HG02938 (cell line): ENCODE measurements at regions not wholly inside any gene's neighbourhood (a gene's known extent, or its start where the extent isn't known, plus 50 kb on each side); places are given as distances from the start of the nearest gene placed in this dataset.
"Not testable (repeated sequence)": the region's sequence is repeated elsewhere in the genome, so short reads cannot be mapped to it uniquely, and the experiment has no call there.

ENCODE experiments used
- ATAC-seq: cut with Tn5 transposase; IDR thresholded peaks from one replicate; pipeline ENCODE4 v1.9.1; 2021; ENCODE audit warnings: mild to moderate bottlenecking, moderate library complexity; ENCODE audit not compliant: unreplicated experiment

DNA sequence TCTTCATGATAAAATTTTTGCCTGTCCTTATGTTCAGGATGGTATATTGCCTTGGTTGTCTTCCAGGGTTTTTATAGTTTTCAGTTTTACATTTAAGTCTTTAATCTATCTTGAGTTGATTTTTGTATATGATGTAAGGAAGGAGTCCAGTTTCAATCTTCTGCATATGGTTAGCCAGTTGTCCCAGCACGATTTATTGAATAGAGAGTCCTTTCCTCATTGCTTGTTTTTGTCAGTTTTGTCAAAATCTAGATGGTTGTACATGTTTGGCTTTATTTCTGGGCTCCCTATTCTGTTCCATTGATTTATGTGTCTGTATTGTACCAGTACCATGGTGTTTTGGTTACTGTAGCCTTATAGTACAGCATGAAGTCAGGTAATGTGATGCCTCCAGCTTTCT is 91.6 kb upstream of the FAM98A start:
- ATAC-seq: not testable (repeated sequence)

DNA sequence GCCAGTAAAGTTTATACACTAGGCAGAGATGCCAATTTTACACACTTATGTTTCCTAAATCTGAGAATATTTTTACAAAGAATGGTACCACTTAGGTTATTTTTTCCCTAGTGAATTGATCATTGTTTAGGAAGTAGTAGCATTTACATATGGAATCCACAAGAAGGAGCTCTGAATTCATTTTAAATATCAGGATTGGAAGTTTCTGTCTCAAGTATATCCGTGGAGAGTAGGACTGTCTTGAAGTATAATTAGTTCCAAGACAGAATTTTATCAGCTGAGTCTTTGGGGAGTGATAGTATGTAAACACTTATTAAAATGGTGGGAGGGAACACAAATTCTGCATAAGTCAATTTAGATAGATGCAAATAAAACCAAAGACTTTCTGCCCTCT is 82.3 kb upstream of the FAM98A start:
- no peak for ATAC-seq

DNA sequence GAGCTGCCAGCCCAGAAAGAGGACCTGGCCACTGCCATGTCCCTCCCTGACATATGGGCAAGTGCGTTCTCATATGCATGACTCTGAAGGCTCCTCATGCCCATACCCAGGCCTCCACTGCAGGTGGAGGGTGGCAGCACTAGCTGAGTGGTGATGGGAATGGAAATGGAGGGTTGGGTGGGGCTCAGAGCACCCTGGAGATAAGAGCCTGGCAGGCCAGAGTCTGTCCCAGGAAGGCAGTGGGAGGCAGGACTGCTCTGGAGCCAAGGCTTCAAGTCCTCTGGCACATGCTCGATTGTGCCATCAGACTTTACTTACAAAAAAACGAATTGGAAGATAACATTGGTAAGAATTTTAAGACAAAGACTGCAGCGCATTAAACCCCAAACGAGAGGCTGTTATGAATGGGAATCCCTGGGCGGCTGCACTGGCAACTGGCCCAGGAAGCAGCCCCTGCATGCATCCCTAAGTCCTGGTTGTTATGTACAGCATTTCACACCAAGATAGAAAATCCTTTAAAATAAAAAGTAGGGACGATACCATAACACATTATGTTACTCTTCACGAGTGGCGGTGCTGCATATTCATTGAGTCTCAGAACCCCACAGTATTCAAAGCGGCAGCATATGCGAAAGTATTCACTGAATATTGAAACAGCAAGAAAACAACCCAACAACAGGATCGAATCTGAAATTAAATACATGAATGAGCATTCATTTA is 81.7 kb upstream of the FAM98A start:
- no peak for ATAC-seq

DNA sequence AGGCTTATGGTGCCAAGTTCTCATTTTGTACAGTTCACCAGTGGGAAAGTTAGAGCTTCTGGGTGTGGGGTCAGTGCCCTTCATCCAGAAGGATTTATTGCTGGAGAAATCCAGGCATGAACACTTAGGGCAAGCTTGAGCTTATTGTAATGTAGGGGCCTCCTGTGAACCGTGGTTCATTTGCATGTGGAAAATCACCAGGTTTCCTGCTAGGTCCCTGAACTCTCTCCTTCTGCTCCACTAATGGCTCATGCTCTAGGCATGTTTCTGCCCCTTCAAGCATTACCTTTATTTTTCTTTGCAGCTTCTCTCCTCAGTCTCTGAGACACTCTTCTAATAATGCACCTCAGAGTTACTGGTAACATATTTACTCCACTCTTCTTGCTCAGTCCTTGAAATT is 79.3 kb upstream of the FAM98A start:
- ATAC-seq: no peak

DNA sequence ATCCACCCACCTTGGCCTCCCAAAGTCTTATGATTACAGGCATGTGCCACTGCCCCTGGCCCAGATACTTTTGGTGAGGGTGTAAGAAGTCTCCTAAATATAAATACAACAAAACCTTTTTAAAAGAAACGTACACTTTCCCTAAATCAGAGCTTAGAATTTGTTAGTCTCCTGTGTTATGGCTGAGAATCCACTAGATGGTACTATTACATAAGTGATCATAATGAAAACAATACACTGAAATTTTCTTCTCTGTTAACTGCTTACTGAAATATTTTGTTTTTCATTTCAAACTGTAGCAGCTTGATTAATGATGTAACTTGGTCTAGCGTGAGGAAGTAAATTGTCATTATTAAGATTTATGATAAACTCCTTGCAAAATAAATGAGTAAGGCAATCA is 74.8 kb upstream of the FAM98A start:
- no peak for ATAC-seq

DNA sequence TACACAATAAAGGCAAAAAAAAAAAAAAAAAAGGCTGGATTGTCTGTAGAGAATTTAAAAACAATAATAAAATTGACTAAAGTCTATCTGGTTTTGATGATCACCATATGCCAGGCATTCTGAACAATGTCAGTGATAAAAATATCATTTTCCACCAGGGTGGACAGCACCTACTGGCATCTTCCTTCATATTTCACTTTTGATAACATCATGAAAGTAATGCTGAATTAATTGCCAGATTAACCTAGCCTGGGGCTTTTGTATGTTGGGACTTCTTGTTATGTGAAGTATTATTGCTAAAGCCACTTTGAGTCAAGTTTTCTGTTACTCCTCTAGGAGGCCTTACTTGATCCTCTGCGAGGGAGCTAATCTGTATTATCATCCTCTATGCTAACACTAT is 73.8 kb upstream of the FAM98A start:
- no peak for ATAC-seq

DNA sequence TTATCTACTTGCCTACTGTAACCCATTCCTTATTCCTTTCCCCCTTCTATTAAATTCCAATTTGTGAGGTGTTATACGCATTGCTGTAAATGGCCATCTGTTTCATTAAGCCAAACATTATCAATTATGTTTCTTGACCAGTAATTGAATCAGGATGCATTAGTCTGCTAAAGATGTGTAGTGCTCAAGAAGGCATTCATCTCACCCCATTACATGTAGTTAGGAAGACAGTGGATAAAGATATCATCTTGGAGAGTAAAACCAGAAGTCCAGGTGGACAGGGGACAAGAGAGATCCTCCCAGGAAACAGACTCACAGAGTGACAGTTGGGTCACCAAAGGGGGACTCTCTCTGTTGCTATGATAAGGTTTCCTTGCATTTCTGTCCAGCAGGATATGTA is 73.3 kb upstream of the FAM98A start:
- ATAC-seq: no peak

DNA sequence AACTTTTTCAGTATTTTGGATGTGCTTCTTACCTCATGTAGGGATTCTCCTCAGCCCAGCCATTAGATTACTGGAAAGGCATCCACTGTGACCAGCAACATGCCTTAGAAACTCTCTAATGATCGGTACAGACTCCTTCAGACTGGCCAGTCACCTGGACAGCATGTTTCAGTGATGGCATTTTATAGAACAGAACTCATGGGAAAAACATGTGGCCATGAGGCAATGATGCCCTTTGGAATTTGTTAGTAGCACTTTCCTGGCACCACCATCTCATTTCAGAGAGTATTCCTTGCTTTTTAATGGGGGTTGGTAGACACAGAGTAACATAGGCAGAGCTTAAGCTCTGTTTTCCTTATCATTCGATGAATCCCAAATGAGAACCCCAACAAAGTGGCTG is 72.1 kb upstream of the FAM98A start:
- ATAC-seq: no peak

DNA sequence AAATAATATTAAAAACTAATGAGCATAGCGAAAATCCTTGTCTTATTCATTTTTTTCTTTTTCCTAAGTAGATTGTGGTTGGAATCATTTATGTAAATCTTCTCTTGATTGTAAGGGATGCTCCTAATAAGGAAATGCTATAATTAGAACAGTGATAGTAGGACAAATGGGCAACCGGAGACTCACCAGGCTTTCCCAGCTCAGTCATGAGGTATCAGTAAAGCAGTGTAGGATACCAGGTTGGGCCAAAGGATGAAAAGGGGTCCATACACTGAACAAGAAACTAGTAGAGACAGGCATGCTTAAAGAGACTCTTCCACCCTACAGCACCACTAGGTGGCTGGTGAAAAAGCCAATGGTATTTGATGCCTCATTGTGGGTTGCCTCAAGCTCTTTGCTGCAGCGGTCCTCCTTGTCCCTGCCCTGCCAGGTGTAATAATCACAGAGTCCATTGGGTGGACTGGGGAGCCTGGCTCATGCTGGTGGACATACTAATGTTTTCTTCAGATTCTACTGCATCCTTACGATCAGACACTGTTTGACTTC is 71.4 kb upstream of the FAM98A start:
- ATAC-seq: no peak

DNA sequence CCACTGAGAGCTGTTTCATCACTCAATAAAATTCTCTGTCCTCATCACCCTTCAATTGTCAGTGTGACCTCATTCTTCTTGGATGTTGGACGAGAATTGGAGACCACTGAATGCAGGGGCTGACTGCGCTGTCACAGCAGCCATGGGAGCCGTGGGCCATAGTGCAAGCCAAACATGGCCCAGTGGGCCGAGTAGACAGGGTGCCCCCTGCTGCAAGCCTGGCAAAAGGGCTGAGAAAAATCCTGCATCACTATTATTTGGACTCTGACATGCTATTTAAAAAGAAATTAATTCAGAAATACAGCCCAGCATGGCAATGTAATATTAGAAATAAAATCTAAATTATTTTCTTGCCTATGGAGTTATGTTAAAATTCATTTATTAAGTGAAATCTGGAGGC is 67.8 kb upstream of the FAM98A start:
- ATAC-seq: no peak

DNA sequence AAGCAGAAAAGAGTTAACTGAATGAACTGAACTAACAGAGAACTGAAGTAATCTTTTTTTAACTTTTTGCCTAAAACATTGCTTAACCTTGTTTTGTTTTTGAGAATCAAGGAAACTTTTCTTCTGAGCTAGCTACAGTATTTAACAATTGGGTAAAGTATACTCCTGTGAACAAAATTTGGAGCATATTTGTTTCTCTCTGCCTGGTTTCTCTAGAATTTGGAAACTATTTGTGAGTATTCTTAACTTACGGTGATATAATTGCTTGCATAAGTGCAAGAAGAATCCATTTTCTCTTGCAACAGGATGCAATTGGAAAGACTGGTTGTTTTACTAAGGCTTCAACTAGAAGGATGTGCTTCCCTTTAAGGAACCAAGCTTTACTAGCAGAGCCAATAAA is 65.9 kb upstream of the FAM98A start:
- ATAC-seq: no peak

DNA sequence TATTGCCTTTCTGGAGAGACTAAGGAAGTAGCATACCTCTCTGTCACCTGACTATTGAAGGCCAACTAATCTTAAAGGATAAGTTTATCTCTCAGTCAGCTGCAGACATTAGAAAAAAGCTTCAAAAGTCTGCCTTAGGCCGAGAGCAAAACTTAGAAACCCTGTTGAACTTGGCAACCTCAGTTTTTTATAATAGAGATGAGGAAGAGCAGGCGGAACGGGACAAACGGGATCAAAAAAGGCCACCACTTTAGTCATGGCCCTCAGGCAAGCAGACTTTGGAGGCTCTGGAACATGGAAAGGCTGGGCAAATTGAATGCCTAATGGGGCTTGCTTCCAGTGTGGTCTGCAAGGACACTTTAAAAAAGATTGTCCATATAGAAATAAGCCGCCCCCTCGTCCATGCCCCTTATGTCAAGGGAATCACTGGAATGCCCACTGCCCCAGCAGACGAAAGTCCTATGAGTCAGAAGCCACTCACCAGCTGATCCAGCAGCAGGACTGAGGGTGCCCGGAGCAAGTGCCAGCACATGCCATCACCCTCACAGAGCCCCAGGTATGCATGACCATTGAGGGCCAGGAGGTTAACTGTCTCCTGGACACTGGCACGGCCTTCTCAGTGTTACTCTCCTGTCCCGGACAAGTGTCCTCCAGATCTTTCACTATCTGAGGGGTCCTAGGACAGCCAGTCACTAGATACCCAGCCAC is 61.5 kb upstream of the FAM98A start:
- no peak for ATAC-seq

DNA sequence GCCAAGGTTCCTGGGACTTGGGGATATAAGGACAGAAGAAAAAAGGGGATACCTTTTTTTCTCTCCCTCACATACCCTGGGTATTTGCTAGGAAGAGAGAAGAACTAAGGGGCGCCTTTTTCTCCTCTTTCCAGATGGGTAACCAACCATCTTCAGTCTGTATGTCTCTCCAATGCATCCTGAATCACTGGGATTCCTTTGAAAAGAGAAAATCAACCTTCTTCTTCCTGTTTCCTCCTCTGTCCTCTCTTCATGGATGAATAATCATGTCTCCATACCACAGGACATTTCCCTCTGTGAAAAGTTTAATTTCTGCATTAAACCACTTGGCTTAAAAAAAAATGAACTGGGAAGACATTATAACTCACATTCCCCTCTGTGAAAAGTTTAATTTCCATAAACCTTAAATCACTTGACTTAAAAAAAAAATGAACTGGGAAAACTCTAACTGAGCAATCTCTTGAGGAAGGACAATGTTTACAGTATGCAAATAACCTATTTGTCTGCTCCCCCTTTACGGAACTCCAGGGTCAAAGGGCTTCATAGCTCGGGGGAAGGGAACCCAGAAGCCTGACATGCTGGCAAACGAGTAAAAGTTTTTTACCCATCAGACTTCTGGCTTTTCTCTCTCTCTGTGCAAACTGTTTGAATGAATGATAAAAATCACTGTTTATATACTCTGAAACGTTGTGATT is 56.7 kb upstream of the FAM98A start:
- no peak for ATAC-seq

DNA sequence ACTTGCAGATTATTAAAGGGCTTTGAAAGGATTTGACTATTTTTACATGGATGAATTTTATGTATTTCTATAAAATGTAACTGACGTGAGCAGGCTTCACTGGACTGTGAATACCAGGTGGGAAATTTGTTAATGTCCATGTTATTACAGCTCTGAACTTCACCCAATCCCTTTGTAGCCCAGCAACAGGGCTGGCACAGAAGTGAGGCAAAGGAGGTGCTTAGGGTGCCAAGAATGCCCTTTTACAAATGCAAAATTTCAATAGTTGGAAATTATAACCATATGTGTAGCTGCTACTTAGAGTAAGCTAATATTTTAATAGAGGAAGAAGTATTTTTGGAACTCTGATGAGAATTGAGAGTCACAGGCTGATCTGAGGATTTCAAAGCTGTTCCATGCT is 53.7 kb upstream of the FAM98A start:
- ATAC-seq: no peak

DNA sequence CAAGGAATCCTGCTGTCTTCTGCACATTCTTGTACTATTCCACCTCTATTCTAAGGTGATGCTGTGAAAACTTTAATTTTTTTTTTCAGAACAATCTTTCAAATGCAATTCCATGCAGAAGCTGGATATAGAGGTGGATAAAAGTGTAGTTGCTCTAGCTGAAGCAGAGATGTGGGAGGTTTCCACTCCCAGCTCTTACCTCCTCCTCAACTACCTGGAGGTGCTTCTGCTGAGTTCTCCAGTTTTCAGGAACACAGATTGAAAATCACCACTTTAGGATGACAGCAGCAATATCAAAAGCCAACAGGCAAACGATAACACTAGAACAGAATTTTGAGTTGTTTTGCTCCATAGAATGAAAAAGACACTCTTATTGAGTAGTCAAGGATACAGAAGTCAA is 51.1 kb upstream of the FAM98A start:
- ATAC-seq: no peak
